Type B pancreatic cell (in vitro differentiated cells): ENCODE measurements at regions not wholly inside any gene's neighbourhood (a gene's known extent, or its start where the extent isn't known, plus 50 kb on each side); places are given as distances from the start of the nearest gene placed in this dataset.

Experiments
- DNase-seq: peaks from one replicate; pipeline ENCODE4 v3.0.0; 2021; ENCODE audit warnings: mixed read lengths; ENCODE audit not compliant: unreplicated experiment; ENCODE audit errors: extremely low spot score
- H3K27ac Mint-ChIP-seq: 2 replicates; pipeline ENCODE4 v1.8.0; 2021; ENCODE audit warnings: mild to moderate bottlenecking, mixed read lengths
- H3K27me3 Mint-ChIP-seq: 2 replicates; pipeline ENCODE4 v1.8.0; 2021; ENCODE audit warnings: mixed read lengths
- H3K36me3 Mint-ChIP-seq: 2 replicates; pipeline ENCODE4 v1.8.0; 2021; ENCODE audit warnings: mixed read lengths
- H3K4me1 Mint-ChIP-seq: one replicate; pipeline ENCODE4 v1.8.0; 2021; ENCODE audit warnings: mixed read lengths; ENCODE audit not compliant: unreplicated experiment
- H3K4me3 Mint-ChIP-seq: 2 replicates; pipeline ENCODE4 v1.8.0; 2021; ENCODE audit warnings: mild to moderate bottlenecking, mixed read lengths
- H3K9me3 Mint-ChIP-seq: 2 replicates; pipeline ENCODE4 v1.8.0; 2021; ENCODE audit warnings: mixed read lengths
- CTCF ChIP-seq: fragments of 200-600 bp; sonication (generic); conservative IDR thresholded peaks from 2 replicates; pipeline ENCODE4 v1.5.0; 2021; ENCODE audit warnings: antibody characterized with exemption, mild to moderate bottlenecking

- peaks cover 6% of the 10 kb centered on the region for H3K9me3 Mint-ChIP-seq
- H3K36me3 Mint-ChIP-seq, result no peaks in the 10 kb centered on the region
- H3K27me3 Mint-ChIP-seq, result no peaks in the 10 kb centered on the region
- peaks cover 47% of the 10 kb centered on the region for H3K4me1 Mint-ChIP-seq
- DNase-seq, result no peak
- no peak overlapping the region for H3K4me3 Mint-ChIP-seq
- H3K27ac Mint-ChIP-seq, result no peak overlapping the region
- TF ChIP-seq CTCF, result no peak
Observed at GRCh38 chr2:5535301-5535700, 156.9 kb upstream of the SOX11 start.

- Mint-ChIP-seq H3K4me3 (peak overlapping the region; percentile 58), H3K36me3 (no peaks in the 10 kb centered on the region), H3K4me1 (peaks cover 53% of the 10 kb centered on the region), H3K27me3 (no peaks in the 10 kb centered on the region), H3K9me3 (peaks cover 6% of the 10 kb centered on the region), H3K27ac (no peak overlapping the region)
- DNase-seq, result no peak
- TF ChIP-seq CTCF, result no peak
Observed at GRCh38 chr2:5537180-5537688, 154.9 kb upstream of the SOX11 start.

- Mint-ChIP-seq H3K4me3 (no peak overlapping the region), H3K27ac (no peak overlapping the region), H3K4me1 (peaks cover 53% of the 10 kb centered on the region), H3K36me3 (no peaks in the 10 kb centered on the region), H3K9me3 (peaks cover 11% of the 10 kb centered on the region), H3K27me3 (no peaks in the 10 kb centered on the region)
- TF ChIP-seq CTCF, result no peak
- no peak for DNase-seq
Observed at GRCh38 chr2:5538313-5538712, 153.9 kb upstream of the SOX11 start.

GRCh38 chr2:5538772-5539171, 153.4 kb upstream of the SOX11 start:
- Mint-ChIP-seq H3K27ac (peak overlapping the region; percentile 71), H3K4me1 (peaks cover 53% of the 10 kb centered on the region), H3K36me3 (no peaks in the 10 kb centered on the region), H3K9me3 (peaks cover 16% of the 10 kb centered on the region), H3K4me3 (peak overlapping the region; percentile 73), H3K27me3 (no peaks in the 10 kb centered on the region)
- peak; percentile 74 for DNase-seq
- TF ChIP-seq CTCF, result no peak

GRCh38 chr2:5539282-5540165, 152.7 kb upstream of the SOX11 start:
- Mint-ChIP-seq H3K27me3 (no peaks in the 10 kb centered on the region), H3K4me3 (peak overlapping the region; percentile 73), H3K9me3 (peaks cover 17% of the 10 kb centered on the region), H3K27ac (peak overlapping the region; percentile 71), H3K36me3 (no peaks in the 10 kb centered on the region), H3K4me1 (peaks cover 48% of the 10 kb centered on the region)
- DNase-seq, result no peak
- no peak for TF ChIP-seq CTCF
